ENCODE measurements at regions not wholly inside any gene's neighbourhood (a gene's known extent, or its start where the extent isn't known, plus 50 kb on each side); places are given as distances from the start of the nearest gene placed in this dataset.
"Not testable (repeated sequence)": the region's sequence is repeated elsewhere in the genome, so short reads cannot be mapped to it uniquely, and the experiment has no call there.

DNA sequence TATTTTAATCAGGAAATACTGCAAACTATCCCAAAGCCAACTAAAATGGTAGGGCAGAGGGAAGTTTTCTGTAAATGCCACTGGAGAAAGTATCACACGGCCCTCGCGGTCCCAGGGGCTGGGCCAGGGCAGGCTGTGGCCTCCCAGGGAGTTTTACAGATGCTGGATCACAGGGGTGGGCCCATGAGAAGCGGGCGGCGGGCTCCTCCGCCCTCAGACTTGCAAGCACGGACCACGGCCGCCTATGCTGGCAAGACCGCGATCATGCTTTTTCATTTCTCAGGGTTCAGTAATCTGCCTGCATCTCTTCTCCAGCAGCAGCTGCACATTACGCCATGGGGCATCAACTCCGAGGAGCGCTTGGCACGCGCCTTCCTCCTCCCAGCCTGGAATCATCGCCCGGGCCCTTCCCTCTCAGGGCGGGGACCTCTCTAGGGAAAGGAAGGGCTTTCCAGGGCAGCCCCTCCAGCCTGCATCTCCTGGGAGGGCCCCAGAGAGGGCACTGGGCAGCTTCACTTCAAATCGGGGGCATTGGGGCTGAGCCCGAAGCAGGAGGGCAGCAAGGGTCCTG, 5420.7 kb upstream of the TPTE start:
- TF ChIP-seq, protein P1, sequence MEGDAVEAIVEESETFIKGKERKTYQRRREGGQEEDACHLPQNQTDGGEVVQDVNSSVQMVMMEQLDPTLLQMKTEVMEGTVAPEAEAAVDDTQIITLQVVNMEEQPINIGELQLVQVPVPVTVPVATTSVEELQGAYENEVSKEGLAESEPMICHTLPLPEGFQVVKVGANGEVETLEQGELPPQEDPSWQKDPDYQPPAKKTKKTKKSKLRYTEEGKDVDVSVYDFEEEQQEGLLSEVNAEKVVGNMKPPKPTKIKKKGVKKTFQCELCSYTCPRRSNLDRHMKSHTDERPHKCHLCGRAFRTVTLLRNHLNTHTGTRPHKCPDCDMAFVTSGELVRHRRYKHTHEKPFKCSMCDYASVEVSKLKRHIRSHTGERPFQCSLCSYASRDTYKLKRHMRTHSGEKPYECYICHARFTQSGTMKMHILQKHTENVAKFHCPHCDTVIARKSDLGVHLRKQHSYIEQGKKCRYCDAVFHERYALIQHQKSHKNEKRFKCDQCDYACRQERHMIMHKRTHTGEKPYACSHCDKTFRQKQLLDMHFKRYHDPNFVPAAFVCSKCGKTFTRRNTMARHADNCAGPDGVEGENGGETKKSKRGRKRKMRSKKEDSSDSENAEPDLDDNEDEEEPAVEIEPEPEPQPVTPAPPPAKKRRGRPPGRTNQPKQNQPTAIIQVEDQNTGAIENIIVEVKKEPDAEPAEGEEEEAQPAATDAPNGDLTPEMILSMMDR (IDR thresholded peaks at IDR 0.05): not testable (repeated sequence)
- not testable (repeated sequence) for TF ChIP-seq POLR2A (IDR thresholded peaks at IDR 0.05)

Data from lower leg skin (tissue), 3 donors.